ENCODE measurements at regions not wholly inside any gene's neighbourhood (a gene's known extent, or its start where the extent isn't known, plus 50 kb on each side); places are given as distances from the start of the nearest gene placed in this dataset.
A peak's percentile ranks its signal among the peaks of the same experiment; 100 is the strongest.

GRCh38 chrX:100120956-100121355 is 289.1 kb downstream of the PCDH19 start:
- no peak for DNase-seq (ENCODE audit: low spot score in 2 of 2, unreplicated experiment in 2 of 2)
- Mint-ChIP-seq H3K4me3 (no peak overlapping the region), H3K9me3 (peaks cover 5% of the 10 kb centered on the region), H3K27me3 (ENCODE audit: low read depth) (peaks cover 3% of the 10 kb centered on the region), H3K4me1 (peaks cover 27% of the 10 kb centered on the region), H3K36me3 (no peaks in the 10 kb centered on the region), H3K27ac (peak overlapping the region; percentile 28)
- no peak for TF ChIP-seq CTCF (IDR thresholded peaks at IDR 0.05; ENCODE audit: unreplicated experiment)

GRCh38 chrX:100098660-100099375 is 311.3 kb downstream of the PCDH19 start:
- no peaks in the 10 kb centered on the region for H3K36me3 Mint-ChIP-seq
- TF ChIP-seq CTCF (IDR thresholded peaks at IDR 0.05; ENCODE audit: unreplicated experiment) = no peak
- H3K27me3 Mint-ChIP-seq (ENCODE audit: low read depth) = no peaks in the 10 kb centered on the region
- H3K4me3 Mint-ChIP-seq = no peak overlapping the region
- peaks cover 14% of the 10 kb centered on the region for H3K9me3 Mint-ChIP-seq
- H3K27ac Mint-ChIP-seq = no peak overlapping the region
- DNase-seq (ENCODE audit: low spot score in 2 of 2, unreplicated experiment in 2 of 2) = no peak
- no peaks in the 10 kb centered on the region for H3K4me1 Mint-ChIP-seq

GRCh38 chrX:100090931-100091330 is 319.1 kb downstream of the PCDH19 start:
- no peak for DNase-seq (ENCODE audit: low spot score in 2 of 2, unreplicated experiment in 2 of 2)
- Mint-ChIP-seq H3K27me3 (ENCODE audit: low read depth) (no peaks in the 10 kb centered on the region), H3K4me1 (no peaks in the 10 kb centered on the region), H3K36me3 (no peaks in the 10 kb centered on the region), H3K27ac (no peak overlapping the region), H3K9me3 (peaks cover 39% of the 10 kb centered on the region), H3K4me3 (no peak overlapping the region)
- no peak for TF ChIP-seq CTCF (IDR thresholded peaks at IDR 0.05; ENCODE audit: unreplicated experiment)

- DNase-seq (ENCODE audit: low spot score in 2 of 2, unreplicated experiment in 2 of 2) = no peak
- Mint-ChIP-seq H3K27ac (no peak overlapping the region), H3K36me3 (no peaks in the 10 kb centered on the region), H3K27me3 (ENCODE audit: low read depth) (no peaks in the 10 kb centered on the region), H3K4me3 (no peak overlapping the region), H3K9me3 (peaks cover 33% of the 10 kb centered on the region), H3K4me1 (no peaks in the 10 kb centered on the region)
- TF ChIP-seq CTCF (IDR thresholded peaks at IDR 0.05; ENCODE audit: unreplicated experiment) = no peak
Observed at GRCh38 chrX:100089724-100090123, 320.3 kb downstream of the PCDH19 start.

GRCh38 chrX:100085846-100086245 is 324.2 kb downstream of the PCDH19 start:
- Mint-ChIP-seq H3K4me1 (no peaks in the 10 kb centered on the region), H3K36me3 (no peaks in the 10 kb centered on the region), H3K27ac (no peak overlapping the region), H3K4me3 (no peak overlapping the region), H3K9me3 (peaks cover 8% of the 10 kb centered on the region), H3K27me3 (ENCODE audit: low read depth) (no peaks in the 10 kb centered on the region)
- no peak for TF ChIP-seq CTCF (IDR thresholded peaks at IDR 0.05; ENCODE audit: unreplicated experiment)
- DNase-seq (ENCODE audit: low spot score in 2 of 2, unreplicated experiment in 2 of 2) = no peak
